ENCODE measurements at regions not wholly inside any gene's neighbourhood (a gene's known extent, or its start where the extent isn't known, plus 50 kb on each side); places are given as distances from the start of the nearest gene placed in this dataset.

DNA sequence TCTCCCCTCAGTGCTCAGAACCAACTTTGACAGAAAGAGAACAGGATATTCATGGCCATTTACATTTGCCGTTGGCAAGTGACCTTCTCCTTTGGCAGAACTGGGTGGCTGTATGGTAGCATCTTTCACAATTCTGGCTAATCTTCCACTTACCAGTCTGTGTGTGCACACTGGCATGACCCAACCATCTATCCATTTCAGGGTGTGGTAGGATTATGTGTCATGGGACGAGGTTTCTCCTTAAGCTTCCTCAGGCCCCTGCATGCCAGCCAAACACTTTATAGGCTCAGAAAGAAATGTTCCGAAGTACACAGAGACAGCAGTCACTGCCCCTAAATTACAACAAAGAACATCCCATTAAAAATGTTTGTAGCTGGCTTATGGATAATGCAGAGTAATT is 497.1 kb downstream of the NFIB start:
- H2AFZ ChIP-seq (ENCODE audit: insufficient read depth, low read depth, low read length, poor library complexity, severe bottlenecking) = no peak overlapping the region
- H3K36me3 ChIP-seq (replicated peaks in 1 of 2; ENCODE audit: control extremely low read depth in 1 of 2, control insufficient read depth in 1 of 2, extremely low read depth in 1 of 2, insufficient read depth in 2 of 2, low read length in 1 of 2) = no peaks in the 10 kb centered on the region
- H3K9ac ChIP-seq (ENCODE audit: low read length) = no peak overlapping the region
- Mint-ChIP-seq H3K9me3 (ENCODE audit: insufficient read depth) (peaks cover 4% of the 10 kb centered on the region), H3K27ac (no peak overlapping the region), H3K27me3 (no peaks in the 10 kb centered on the region), H3K4me3 (no peak overlapping the region), H3K4me1 (no peaks in the 10 kb centered on the region)
- intact Hi-C loops (cut with micrococcal nuclease) = no loop called here
- no peak overlapping the region for H3K4me3 ChIP-seq (ENCODE audit: control extremely low read depth in 1 of 5, extremely low read depth in 1 of 5, insufficient read depth in 1 of 5, low read depth in 2 of 5, low read length in 4 of 5)
- ChIA-PET CTCF (no interaction called here), POLR2A (no interaction called here)
- no peaks in the 10 kb centered on the region for H3K79me2 ChIP-seq (ENCODE audit: control insufficient read depth, insufficient read depth, low read length)
- H3K4me1 ChIP-seq (ENCODE audit: control insufficient read depth in 2 of 2, insufficient read depth in 2 of 2, low read length in 2 of 2) = no peaks in the 10 kb centered on the region
- 100% methylated on average over 1 of the region's 3 CpGs for WGBS (ENCODE audit: insufficient coverage)
- TF ChIP-seq, protein P1, sequence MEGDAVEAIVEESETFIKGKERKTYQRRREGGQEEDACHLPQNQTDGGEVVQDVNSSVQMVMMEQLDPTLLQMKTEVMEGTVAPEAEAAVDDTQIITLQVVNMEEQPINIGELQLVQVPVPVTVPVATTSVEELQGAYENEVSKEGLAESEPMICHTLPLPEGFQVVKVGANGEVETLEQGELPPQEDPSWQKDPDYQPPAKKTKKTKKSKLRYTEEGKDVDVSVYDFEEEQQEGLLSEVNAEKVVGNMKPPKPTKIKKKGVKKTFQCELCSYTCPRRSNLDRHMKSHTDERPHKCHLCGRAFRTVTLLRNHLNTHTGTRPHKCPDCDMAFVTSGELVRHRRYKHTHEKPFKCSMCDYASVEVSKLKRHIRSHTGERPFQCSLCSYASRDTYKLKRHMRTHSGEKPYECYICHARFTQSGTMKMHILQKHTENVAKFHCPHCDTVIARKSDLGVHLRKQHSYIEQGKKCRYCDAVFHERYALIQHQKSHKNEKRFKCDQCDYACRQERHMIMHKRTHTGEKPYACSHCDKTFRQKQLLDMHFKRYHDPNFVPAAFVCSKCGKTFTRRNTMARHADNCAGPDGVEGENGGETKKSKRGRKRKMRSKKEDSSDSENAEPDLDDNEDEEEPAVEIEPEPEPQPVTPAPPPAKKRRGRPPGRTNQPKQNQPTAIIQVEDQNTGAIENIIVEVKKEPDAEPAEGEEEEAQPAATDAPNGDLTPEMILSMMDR (IDR thresholded peaks at IDR 0.05) = no peak
- TF ChIP-seq EZH2 (IDR thresholded peaks at IDR 0.05; ENCODE audit: borderline replicate concordance, insufficient read depth, low read depth, low read length, poor library complexity, severe bottlenecking) = no peak
- peaks cover 0 to 7% (median 0%) of the 10 kb centered on the region in 3 donors for H3K9me3 ChIP-seq (ENCODE audit: control extremely low read depth in 1 of 3, control insufficient read depth in 2 of 3, insufficient read depth in 1 of 3, low read length in 2 of 3)
- H3K27me3 ChIP-seq (replicated peaks in 1 of 4; ENCODE audit: control extremely low read depth in 1 of 4, control insufficient read depth in 3 of 4, insufficient read depth in 4 of 4, low read length in 3 of 4) = no peaks in the 10 kb centered on the region
- DNase-seq (no peak), ATAC-seq (ENCODE audit: low read depth) (no peak)
- H4K20me1 ChIP-seq (ENCODE audit: control insufficient read depth, insufficient read depth, low read length, poor library complexity, severe bottlenecking) = no peaks in the 10 kb centered on the region
- no peak overlapping the region for H3K4me2 ChIP-seq (replicated peaks; ENCODE audit: low read depth, low read length, poor library complexity, severe bottlenecking)
- H3K27ac ChIP-seq (ENCODE audit: low read length in 2 of 2) = no peak overlapping the region

DNA sequence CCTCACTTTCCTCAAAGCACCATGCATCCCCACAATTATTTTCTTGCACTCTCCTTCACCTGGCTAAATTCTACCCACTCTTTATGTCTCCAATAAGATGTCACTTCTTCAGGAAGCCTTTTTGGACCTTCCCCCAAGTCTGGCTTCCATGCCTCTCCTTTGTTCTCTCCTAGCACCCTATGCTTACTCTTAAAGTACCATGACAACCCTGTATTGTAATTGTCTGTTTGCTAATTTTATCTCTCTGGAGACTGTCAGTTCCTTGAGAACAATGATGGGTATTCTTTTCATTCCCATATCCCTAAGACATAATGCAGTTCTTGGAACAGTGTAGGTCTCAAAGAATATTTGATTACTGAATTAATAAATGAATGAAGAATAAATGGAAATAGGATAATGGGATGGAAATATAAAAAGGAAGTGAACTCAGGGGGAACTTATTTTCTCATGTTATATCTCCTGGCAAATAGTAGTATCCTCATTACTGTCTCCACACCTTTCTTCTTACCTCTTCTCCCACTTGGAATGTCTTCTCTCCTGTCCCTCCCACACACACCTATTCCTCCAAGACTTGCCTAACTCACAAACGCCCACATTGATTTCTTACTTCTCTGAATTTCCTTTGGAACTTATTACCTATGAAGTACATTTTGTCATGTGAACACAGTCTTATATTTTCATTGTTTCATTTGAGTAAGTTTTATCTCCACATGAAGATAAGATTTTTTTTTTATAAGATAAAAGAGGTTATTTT is 499.1 kb downstream of the NFIB start:
- Histone ChIP-seq H3K4me2 (replicated peaks; ENCODE audit: low read depth, low read length, poor library complexity, severe bottlenecking) (no peak overlapping the region), H2AFZ (ENCODE audit: insufficient read depth, low read depth, low read length, poor library complexity, severe bottlenecking) (no peak overlapping the region), H3K9me3 (ENCODE audit: control extremely low read depth in 1 of 3, control insufficient read depth in 2 of 3, insufficient read depth in 1 of 3, low read length in 2 of 3) (peaks cover 0 to 4% (median 0%) of the 10 kb centered on the region in 3 donors), H3K36me3 (replicated peaks in 1 of 2; ENCODE audit: control extremely low read depth in 1 of 2, control insufficient read depth in 1 of 2, extremely low read depth in 1 of 2, insufficient read depth in 2 of 2, low read length in 1 of 2) (no peaks in the 10 kb centered on the region), H3K4me1 (ENCODE audit: control insufficient read depth in 2 of 2, insufficient read depth in 2 of 2, low read length in 2 of 2) (no peaks in the 10 kb centered on the region), H3K27me3 (replicated peaks in 1 of 4; ENCODE audit: control extremely low read depth in 1 of 4, control insufficient read depth in 3 of 4, insufficient read depth in 4 of 4, low read length in 3 of 4) (no peaks in the 10 kb centered on the region), H3K4me3 (ENCODE audit: control extremely low read depth in 1 of 5, extremely low read depth in 1 of 5, insufficient read depth in 1 of 5, low read depth in 2 of 5, low read length in 4 of 5) (no peak overlapping the region), H4K20me1 (ENCODE audit: control insufficient read depth, insufficient read depth, low read length, poor library complexity, severe bottlenecking) (no peaks in the 10 kb centered on the region), H3K27ac (ENCODE audit: low read length in 2 of 2) (no peak overlapping the region), H3K79me2 (ENCODE audit: control insufficient read depth, insufficient read depth, low read length) (no peaks in the 10 kb centered on the region), H3K9ac (ENCODE audit: low read length) (no peak overlapping the region)
- ATAC-seq (ENCODE audit: low read depth) = no peak
- no peaks in the 10 kb centered on the region for H3K27me3 Mint-ChIP-seq
- POLR2A ChIA-PET = no interaction called here
- CTCF ChIA-PET = no interaction called here
- WGBS (ENCODE audit: insufficient coverage) = no CpG with 5 or more reads among the region's 1 CpG
- intact Hi-C loops (cut with micrococcal nuclease) = no loop called here
- H3K9me3 Mint-ChIP-seq (ENCODE audit: insufficient read depth) = peaks cover 2% of the 10 kb centered on the region
- TF ChIP-seq EZH2 (IDR thresholded peaks at IDR 0.05; ENCODE audit: borderline replicate concordance, insufficient read depth, low read depth, low read length, poor library complexity, severe bottlenecking) = no peak
- TF ChIP-seq, protein P1 (IDR thresholded peaks at IDR 0.05) = no peak
- DNase-seq = no peak
- H3K4me1 Mint-ChIP-seq = no peaks in the 10 kb centered on the region
- H3K4me3 Mint-ChIP-seq = no peak overlapping the region
- no peak overlapping the region for H3K27ac Mint-ChIP-seq

All from B cell (primary cell).